ENCODE measurements at regions not wholly inside any gene's neighbourhood (a gene's known extent, or its start where the extent isn't known, plus 50 kb on each side); places are given as distances from the start of the nearest gene placed in this dataset.
"Not testable (repeated sequence)": the region's sequence is repeated elsewhere in the genome, so short reads cannot be mapped to it uniquely, and the experiment has no call there.

DNA sequence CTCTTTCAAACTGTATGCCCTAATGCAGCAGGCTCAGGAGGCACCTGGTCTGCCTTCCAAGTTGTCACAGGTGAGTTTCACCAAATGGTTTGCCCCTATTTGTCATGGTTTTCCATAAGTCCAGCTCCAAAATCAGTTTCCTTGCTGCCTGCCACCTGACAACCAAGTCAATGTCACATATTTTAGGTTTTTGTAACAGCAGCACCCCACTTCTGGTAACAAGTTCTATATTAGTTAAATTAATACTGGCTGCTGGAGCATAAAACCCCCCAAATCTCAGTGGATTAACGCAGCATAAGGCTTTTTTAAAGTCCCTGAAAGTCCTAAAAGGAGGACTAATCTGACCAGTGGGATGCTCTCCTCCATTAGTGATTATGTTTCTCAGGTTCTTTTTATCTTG, 200.7 kb downstream of the RRAGC start:
- no peak for DNase-seq

DNA sequence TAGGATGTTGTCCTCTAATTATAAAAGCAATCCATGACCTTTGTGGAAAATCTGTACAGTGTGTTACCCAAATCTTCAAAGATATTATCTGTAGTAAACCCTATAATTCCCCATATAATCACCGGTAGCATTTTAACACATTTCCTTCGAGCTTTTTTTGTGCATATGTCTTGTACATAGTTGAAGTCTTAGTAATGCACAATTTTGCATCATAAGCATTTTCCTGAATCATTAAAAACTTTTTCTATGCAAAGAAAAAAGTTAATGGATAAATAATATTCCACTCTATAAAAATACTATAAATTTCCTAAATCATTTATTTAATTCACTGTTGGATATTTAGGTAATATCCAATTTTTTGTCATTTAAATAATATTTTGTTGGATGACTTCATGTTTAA, 201.7 kb downstream of the RRAGC start:
- DNase-seq: no peak

DNA sequence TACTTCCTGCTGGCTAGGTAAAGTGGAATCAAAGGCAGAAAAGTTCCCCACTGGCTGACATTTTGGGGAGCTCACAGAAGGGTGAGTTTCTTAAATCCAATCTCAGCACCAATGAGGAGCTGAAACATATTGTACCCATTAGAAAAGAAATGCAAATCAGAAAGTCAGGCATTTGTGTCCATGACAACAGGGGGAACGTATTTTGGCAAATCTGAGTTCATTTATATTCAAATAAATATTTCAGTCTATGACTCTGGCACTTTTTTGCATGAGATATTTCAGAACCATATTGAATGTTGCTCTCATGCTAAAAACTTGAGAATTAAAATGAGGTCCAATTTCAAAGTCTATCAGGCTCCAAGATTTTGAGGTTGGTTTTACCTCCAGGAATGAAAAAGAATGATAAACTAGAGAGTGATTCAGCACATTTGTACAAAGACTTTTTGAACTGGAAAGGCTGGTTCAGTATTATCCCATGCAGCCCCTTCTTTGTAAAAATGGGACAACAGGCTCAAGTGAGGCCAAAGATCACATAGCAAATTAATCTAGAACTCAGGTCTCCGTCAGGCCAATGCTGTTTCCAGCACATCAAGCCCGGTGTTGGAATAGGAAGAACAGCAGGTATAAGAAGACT, 202.2 kb downstream of the RRAGC start:
- DNase-seq: no peak

DNA sequence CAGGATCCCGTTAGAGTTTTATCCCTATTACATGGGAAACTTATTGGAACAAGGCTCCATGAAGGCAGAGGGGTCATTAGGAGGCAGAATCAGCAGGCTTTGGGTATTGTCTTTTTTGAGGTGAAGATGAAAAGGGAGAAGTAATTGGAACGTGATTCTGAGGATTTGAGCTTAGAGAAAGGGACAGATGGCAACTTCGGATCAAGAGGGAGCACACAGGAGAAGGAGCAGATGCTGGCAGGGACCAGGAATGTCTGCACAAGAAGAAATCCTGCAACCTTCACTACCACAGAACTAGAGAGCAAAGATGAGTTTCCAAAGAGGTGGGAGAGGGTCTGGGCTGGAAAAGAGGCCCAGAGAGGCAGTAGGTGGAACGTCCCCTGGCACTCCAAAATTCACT, 202.8 kb downstream of the RRAGC start:
- no peak for DNase-seq

DNA sequence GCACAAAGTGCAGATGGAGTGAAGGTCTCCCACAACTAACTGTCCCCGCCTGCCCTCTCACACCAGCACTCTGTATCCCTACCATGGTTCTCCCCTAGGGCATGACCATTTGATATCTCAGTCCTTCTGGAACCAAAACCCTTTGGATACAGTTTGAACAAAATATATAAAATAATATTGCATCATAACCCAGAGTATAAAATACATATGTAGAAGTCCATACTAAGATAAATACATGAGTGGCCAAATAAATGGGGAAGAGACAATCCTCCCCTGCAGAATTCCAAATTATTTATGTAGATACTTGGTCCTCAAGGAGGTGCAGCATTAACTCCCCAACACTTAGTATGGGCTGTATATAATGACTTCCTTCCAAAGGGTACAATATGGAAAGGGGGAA, 207.4 kb downstream of the RRAGC start:
- DNase-seq: no peak

DNA sequence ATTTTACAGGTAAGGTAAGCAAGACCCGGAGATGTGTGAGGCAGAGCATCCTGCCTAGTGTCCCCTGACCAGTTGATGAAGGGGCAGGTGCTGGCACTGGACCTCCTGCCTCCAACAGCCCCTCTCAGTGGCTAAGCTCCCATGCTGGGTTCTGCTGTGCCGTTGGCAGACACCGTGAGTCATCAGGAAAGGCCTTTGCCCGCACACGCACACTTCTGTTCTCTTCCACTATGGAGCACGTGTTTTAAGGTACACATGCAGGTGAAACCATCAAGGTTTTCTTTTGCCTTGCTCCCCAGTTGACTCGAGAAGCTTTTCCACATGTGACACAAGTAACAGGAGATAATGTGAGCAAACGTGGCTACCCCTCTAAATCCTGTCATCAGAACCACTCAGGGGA, 207.9 kb downstream of the RRAGC start:
- DNase-seq: no peak

DNA sequence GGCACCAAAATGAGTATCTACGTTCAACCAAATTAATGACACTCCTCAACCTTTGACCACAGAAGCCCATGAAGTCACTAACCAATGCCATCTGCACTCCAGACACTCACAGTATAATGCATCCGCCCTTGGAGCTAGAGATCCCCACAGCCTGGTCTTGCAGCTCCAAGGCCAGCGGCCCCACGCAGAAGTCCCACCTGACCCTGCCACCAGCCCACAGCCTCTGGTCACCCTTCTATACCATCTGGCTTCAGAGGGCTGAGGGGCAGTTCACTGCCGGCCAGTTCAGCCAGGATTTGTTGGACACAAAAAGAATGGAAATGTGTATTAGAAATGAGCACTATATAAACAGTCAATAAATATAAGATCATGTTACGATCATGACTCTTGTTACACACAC, 211.2 kb downstream of the RRAGC start:
- no peak for DNase-seq

DNA sequence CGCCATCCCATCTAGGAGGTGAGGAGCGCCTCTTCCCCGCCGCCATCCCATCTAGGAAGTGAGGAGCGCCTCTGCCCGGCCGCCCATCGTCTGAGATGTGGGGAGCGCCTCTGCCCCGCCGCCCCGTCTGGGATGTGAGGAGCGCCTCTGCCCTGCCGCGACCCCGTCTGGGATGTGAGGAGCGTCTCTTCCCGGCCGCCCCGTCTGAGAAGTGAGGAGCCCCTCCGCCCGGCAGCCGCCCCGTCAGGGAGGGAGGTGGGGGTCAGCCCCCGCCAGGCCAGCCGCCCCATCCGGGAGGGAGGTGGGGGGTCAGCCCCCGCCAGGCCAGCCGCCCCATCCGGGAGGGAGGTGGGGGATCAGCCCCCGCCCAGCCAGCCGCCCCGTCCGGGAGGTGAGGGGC, 212.2 kb downstream of the RRAGC start:
- DNase-seq: not testable (repeated sequence)

DNA sequence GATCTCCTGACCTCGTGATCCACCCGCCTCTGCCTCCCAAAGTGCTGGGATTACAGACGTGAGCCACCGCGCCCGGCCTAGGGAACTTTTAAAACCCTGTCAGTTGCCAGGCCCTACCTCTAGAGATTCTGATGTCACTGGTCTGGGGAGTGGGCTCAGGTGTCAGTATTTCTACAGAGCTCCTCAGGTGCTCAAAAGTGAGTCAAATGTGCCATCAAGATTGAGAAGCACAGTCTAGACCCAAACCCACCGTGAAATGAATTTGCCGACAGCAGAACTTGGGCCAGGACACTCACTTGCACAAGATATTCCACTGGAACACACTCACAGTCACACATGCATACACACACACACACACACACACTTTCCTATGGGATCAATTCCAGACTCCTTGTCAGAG, 215.5 kb downstream of the RRAGC start:
- no peak for DNase-seq

DNA sequence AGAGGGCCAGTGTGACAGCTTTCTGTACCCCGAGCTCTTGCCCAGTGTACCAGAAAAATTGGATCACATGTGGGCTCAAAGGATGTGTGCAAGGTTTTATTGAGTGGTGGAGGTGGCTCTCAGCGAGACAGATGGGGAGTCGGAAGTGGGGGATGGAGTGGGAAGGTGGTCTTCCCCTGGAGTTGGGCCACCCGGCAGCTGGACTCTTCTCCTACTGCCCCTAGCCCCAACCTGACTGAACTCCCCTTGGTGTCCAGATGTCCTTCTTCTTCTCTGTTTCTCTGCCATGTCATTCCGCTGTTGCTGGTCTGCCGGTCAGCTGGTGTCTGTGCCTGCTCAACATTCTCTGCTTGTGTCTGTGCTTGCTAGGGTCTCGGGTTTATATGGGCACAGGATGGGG, 217.9 kb downstream of the RRAGC start:
- DNase-seq: no peak

DNA sequence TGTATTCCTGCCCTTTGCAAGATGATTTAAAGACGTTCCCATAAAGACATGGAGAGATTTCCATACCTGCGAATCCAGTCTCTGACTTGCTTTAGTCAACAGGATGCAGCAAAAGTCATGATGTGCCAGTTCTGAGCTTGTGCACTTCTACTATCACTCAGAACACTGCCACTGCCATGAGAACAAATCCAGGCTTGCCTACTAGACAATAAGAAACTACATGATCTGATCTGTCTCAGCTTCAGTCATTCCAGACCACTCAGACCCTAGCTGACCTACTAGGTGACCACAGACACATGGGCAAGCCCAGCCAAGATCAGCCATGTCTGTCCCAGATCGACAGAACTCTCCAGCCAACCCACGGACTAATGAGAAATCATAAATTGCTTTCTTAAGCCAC, 219.2 kb downstream of the RRAGC start:
- no peak for DNase-seq

DNA sequence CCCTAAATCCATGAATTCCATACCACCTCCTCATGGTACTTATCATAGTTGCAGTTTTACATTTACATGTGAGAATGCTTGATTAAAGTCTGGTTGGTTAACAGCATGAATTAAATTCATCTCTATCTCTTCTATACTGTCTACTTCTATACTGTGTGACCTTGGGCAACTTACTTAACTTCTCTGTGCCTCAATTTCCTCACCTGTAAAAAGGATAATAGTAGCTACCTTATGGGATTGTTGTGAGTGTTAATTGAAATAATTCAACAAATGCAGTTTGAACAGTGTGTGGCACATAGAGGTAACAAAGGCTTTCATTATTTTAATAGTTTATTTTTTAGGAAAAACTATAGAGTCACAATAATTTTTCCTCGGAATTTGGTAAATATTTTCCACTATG, 231.3 kb downstream of the RRAGC start:
- no peak for DNase-seq

DNA sequence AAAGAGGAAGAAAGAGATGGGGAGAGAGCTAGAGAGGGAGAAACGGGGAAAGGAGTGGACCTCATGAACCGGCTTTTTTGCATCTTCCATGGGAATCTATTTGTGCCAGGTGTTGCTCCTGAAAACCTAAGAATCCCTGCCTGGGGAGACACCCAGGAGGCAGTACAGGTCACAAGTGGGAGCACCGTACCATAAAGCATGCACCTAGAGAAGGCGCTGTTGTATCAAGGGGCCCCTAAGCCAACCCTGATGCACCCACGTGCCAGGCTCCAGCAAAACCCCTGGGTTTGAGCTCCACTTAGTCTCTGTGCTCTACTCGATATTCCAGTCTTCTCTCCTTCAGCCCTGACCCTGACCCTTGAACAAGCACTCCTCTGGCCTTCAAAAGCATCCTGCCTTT, 233.6 kb downstream of the RRAGC start:
- DNase-seq: no peak

DNA sequence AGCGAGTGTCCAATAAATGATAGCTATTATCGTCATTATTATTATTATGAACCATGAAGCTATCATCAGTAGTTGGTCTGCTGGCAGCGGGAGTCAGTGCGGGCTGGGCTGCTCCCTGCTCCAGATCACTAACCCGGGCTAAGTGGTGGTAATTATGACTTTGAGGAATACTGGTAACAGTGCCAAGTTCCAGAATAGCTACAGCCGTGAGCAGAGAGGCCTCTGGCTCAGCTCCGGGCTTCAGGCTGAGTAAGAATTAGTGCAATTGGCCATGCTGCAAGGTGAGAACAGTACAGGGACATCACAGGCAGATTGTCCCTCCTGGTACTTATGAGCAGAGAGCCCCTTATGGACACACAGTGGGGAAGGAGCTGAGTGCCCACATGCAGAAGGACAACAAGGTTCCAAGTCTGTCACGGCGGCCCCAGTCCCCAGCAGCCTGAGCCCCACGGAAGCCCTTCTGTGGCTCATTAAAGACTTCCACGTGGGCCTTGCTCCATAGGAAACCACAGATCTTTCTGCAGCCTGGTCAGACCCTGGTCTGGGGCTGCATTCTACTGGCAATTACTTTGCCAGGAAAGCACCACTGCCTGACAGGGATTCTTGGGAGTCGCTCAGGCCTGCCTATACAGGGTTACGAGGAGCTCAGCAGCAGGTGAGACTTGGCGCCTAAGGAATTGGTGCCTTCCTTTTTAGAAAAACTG, 235.1 kb downstream of the RRAGC start:
- no peak for DNase-seq

DNA sequence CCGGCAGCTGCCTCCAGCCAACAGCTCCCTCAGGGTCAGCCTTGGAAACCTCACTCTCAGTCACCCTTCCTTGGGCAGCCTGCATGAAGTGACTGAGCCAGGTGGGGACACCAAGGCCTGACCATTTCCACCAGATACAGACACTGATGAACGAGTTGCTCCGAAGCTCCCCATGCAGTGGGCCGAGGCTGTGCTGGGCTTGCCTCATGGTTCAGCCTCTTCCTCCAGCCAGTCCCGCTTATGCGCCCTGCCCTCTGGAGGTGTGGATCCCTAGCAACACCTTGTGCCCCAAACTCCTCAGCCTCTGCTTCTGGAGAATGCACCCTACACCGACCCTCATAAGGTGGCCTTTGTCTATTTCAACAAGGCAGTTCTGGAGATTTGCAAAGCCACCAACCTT, 236.0 kb downstream of the RRAGC start:
- DNase-seq: no peak

DNA sequence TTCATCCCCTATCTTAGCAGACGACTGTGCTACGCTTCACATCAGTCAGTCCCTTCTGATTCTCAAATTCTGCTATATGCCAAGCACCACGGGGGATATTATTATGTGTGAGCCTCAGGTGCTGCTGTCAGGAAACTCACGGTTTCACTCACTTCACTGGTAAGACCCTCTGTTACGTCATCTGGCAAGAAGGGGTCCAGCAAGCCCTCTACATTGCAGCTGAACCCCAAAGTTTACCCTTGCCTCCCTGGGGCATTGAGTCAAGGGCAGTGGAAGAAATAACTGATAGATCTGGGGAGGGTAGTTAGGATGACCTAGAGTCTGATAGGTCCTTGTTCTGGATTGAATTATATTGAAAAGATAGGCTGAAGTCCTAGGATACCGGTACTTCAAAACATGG, 237.4 kb downstream of the RRAGC start:
- DNase-seq: no peak

DNA sequence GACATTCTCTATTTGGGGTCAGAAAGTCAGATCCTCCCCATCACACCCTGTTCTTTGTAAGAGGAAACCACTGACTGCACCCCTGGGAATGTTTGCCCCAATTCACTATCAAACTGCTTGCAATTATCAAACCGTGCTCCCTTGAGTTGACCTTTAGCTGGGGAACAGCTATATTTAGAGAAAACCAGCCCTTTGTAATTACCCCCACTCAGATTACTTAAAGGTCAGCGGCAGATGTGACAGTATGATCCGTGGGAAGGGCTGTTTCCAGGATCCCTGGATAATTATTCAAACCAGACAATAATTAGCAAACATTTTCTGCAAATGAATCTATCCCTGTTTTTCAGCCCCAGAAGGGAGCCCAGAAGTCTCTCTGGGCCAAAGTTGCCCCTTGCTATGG, 242.7 kb downstream of the RRAGC start:
- DNase-seq: no peak

DNA sequence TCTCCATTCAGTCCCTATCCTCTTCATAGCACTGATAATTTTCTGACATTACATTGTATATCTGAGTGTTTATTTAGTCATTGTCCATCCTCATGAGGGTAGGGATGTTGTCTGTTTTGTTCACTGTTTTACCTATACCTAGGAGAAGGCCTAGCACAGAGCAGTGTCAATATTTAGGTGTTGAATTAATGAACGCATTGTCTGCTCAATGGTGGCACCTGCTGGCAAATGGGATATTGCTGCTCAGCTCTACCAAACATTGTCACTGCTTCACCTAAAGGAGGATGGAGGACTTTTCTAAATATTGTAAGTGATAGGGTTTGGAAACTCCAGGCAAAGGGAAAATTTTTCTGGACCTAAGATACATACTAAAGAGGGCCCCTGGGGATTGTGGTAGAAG, 243.9 kb downstream of the RRAGC start:
- no peak for DNase-seq

DNA sequence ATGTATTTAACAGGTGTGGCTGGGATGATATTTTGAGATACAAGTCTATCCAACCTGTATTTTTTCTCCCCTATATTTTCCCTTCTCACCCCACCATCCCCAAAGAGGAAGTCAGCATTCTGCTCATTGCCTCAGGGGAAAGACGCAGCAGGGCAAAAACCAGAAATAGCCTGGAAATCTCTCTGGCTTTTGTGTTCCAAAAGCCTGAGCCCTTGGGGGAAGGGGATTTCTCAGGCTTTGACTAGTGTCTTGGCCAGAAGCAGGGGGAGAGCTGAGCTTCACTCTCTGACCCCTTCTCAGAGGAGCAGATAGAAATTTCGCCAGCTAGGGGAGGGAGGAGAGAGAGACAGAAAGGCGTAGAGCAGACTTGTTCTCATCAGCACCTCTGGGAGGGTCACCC, 244.7 kb downstream of the RRAGC start:
- DNase-seq: no peak

DNA sequence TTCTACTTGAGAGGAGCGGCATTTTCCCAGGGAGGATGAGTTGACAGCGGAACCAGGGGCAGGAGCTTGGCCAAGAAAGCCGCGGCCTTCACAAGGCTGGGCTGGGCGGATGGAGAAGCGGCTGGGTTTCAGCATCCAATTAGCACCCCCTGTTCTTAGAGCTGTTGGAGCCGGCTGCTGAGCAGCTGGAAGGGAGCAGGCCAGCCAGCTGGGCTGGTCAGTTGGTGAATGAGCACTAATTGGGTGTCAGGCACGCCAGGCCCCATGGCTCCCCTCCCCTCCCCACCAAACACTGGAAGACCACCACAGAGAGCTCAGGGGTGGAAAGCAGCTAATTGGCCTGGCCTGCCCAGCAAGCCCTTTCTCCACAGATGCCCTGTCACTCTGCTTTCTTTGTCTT, 245.6 kb downstream of the RRAGC start:
- DNase-seq: no peak

DNA sequence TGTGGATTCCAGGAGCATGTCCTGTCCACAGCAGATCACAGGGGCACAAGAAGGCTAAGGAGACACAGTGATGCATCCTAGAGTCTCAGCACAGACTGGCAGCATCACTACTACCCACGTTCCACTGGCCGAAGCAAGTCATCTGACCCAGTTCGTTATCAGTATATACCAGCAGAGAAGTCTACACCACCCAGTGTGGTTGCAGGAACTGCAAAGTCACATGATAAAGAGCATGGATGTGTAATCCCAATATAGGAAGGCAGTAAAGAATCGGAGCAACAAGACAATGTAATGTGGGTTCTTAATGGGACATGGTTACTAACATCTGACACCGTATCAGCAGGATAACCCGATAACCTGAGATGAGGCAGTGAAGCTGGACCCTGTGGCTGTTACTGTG, 246.6 kb downstream of the RRAGC start:
- no peak for DNase-seq

DNA sequence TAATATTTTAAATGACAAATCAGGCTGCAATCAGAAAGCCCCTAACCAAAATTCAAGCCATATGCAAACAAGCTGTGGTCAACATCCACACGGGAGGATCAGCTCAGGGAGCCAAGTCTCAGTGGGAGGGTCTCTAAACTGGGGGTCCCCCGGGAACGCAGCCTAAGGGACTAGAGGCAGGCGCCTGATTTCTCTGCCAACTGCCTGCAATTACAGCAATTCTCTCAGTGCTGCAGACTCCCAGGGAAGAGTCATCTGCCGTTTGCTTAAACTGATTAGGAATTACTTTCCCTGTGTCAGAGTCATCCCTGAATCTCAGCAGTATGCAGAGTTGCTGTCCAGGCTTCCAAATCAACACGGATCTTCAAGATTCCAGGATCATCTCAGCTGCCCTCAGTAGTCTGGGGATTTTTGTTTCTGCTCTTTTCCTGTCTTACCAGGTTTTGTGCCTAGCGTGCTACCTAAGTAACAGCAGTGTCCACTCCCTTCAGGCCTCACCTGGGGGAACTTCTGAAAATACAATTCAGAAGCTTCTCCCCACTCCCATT, 247.8 kb downstream of the RRAGC start:
- DNase-seq: no peak

DNA sequence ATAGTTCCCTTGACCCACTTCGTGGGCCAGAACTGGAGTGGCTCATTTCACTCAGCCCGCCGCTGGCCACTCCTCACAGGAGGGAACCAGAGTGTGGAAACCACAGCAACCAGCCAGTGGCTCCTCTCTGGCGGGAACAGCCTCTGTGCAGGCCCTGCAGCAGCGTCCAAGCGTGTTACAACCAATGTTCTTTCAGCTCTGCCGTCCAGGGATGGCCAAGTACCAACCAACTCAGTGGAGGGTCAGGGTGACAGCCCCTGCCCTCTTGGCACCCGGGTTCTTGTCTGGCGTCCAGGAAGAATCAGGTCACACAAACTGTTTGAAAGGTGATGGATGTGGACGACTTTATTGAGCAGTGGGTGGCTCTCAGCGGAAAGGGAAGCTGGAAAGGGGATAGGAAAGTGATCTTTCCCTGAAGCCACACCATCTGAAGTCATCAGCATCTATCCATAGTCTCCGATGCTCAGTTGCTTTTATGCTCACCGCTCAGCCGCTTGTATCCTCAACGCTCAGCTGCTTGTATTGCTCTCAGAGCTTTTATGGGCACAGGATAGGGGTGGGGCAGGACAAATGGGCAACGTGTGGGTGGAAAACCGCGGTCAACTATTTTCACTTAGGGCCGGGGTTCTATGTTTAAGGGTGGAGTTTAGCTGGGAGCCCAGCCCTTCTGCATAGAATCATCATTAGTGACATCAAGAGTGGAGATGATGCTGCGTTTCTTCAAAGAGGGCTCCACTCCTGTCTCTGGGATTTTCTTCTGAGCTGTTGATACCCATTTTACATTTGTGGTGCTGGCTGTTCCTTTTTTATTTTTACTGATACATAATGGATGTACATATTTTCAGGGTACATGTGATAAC, 250.2 kb downstream of the RRAGC start:
- no peak for DNase-seq
